HG02938 (cell line): ENCODE measurements at regions not wholly inside any gene's neighbourhood (a gene's known extent, or its start where the extent isn't known, plus 50 kb on each side); places are given as distances from the start of the nearest gene placed in this dataset.
"Not testable (repeated sequence)": the region's sequence is repeated elsewhere in the genome, so short reads cannot be mapped to it uniquely, and the experiment has no call there.

Experiments used
- ATAC-seq: cut with Tn5 transposase; IDR thresholded peaks from one replicate; pipeline ENCODE4 v1.9.1; 2021; ENCODE audit warnings: mild to moderate bottlenecking, moderate library complexity; ENCODE audit not compliant: unreplicated experiment

- ATAC-seq: no peak
Observed at GRCh38 chr6:4421837-4422236, 286.5 kb upstream of the ECI2 start.

GRCh38 chr6:4420160-4420865 lies 284.9 kb upstream of the ECI2 start:
- ATAC-seq: no peak

GRCh38 chr6:4415549-4415948 lies 280.2 kb upstream of the ECI2 start:
- no peak for ATAC-seq

GRCh38 chr6:4414078-4414477 lies 278.7 kb upstream of the ECI2 start:
- ATAC-seq: not testable (repeated sequence)

DNA sequence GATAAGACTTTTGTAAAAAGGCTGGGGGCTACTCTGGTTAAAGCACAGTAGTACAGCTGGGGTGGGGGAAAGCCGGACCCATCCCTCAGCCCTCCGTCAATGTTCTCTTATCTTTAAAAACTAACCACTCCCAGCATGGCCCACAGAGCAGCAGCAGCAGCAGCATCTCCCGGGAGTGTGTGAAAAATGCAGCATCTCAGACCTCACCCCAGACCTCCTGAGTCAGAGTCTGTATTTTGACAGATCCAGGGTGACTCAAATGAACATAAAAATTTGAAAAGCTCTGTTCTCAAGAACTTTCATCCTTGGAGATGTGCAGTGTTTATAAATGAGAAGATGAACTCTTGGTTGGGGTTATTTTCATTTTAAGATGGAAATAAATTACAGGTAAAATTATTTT lies 277.7 kb upstream of the ECI2 start:
- no peak for ATAC-seq

GRCh38 chr6:4412488-4412887 lies 277.1 kb upstream of the ECI2 start:
- no peak for ATAC-seq

DNA sequence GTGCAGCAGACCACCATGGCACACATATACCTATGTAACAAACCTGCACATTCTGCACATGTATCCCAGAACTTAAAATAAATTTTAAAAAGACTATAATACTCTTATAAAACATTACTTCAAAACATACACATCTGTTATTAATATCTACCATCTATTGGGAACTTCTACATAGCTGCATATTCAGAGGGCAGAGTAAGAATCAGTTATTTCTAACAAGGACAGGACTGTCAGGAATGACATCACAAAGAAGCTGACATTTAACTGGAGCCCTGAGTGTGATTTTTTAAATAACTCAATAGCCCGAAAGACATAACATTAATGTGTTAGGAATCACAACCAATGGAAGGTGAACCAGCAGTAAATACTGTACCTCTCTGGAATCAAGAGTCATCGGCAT lies 276.7 kb upstream of the ECI2 start:
- ATAC-seq: no peak

GRCh38 chr6:4407710-4408109 lies 272.3 kb upstream of the ECI2 start:
- peak; percentile 100 for ATAC-seq

- ATAC-seq: no peak
Observed at GRCh38 chr6:4405621-4406212, 270.3 kb upstream of the ECI2 start.

- ATAC-seq: no peak
Observed at GRCh38 chr6:4404415-4404814, 269.0 kb upstream of the ECI2 start.

GRCh38 chr6:4403828-4404227 lies 268.5 kb upstream of the ECI2 start:
- ATAC-seq: no peak

DNA sequence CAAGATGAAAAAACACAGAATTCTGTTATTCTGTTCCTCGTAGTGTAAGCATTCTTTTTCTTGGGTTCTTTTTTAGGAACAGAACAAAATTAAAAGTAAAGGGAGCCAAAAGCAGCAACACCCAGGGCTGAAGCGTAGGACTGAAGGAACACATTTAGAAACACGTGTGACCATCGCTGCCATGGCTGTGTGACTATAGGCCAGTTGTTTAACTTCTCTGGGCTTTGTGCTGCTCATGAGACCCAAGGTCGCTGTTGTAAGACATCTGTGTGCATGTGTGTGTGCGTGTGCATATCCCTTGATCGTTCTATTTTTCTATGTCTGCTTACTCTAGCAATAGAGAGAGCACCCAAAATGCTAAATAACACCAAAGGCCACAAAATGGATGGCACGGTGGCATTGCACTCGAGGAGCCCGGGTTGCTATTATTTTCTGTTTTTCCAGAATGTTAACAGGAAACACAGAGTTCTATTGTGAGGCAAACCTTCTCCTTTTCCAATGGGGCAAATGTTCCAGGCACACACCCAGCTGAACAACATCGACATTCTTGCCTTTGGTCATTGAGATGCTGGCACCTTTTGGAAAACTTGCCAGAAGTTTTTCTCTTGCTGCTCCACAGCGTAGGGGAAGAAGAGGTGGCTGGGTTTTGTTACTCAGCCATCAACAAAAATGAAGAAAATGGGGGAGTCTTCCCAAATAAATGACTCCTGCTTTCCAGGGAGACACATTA lies 267.8 kb upstream of the ECI2 start:
- ATAC-seq: no peak

- no peak for ATAC-seq
Observed at GRCh38 chr6:4402477-4402976, 267.2 kb upstream of the ECI2 start.

- ATAC-seq: no peak
Observed at GRCh38 chr6:4401408-4402368, 266.3 kb upstream of the ECI2 start.

- no peak for ATAC-seq
Observed at GRCh38 chr6:4399656-4400055, 264.3 kb upstream of the ECI2 start.

- no peak for ATAC-seq
Observed at GRCh38 chr6:4398791-4399190, 263.4 kb upstream of the ECI2 start.

- ATAC-seq: no peak
Observed at GRCh38 chr6:4397307-4397706, 261.9 kb upstream of the ECI2 start.

GRCh38 chr6:4396044-4396443 lies 260.7 kb upstream of the ECI2 start:
- ATAC-seq: no peak

- ATAC-seq: no peak
Observed at GRCh38 chr6:4395386-4395785, 260.0 kb upstream of the ECI2 start.

GRCh38 chr6:4394786-4395185 lies 259.4 kb upstream of the ECI2 start:
- no peak for ATAC-seq

DNA sequence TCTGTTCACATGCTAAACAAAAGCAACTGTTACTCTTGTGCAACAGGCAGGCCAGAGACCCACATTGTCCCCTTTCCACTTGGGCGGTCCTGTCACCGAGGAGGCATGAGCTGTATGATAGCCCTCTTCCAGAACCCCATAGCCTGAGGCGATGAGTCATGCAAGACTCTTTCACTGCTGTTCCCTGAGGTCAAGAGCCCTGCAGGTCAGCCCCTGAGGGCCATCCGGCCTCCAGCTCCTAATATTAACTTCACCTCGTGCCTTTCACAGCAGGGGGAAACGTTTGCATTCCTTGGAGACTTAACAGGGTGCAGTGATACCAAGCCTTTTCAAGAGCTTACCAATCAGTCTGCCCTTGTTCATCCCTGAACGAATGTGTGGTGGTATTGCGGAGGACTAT lies 253.3 kb upstream of the ECI2 start:
- ATAC-seq: no peak
